GM19328 (cell line): ENCODE measurements at regions not wholly inside any gene's neighbourhood (a gene's known extent, or its start where the extent isn't known, plus 50 kb on each side); places are given as distances from the start of the nearest gene placed in this dataset.

Source experiments
- ATAC-seq: cut with Tn5 transposase; IDR thresholded peaks from one replicate; pipeline ENCODE4 v1.9.1; 2021; ENCODE audit warnings: mild to moderate bottlenecking, moderate library complexity; ENCODE audit not compliant: unreplicated experiment

DNA sequence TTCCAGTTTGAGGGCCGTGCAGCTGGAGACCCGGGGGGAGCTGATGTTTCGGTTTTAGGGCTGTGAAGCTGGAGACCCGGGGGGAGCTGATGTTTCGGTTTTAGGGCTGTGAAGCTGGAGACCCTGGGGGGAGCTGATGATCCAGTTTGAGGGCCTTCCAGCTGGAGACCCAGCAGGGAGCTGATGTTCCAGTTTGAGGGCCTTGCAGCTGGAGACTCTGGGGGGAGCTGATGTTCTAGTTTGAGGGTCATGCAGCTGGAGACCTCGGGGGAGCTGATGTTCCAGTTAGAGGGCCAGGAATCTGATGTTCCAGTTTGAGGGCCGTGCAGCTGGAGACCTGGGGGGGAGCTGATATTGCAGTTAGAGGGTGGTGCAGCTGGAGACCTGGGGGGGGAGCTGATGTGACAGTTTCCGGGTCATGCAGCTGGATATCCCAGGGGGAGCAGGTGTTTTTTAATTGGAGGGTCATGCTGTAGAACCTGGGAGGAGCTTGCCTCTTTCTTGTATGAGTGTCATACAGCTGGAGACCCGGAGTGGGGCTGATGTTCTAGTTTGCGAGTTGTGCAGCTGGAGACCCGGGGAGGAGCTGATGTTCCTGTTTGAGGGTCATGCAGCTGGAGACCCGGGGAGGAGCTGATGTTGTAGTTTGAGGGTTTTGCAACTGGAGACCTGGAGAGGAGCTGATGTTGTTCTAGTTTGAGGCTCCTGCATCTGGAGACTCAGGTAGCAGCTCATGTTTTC lies 153.2 kb downstream of the RTP5 start:
- ATAC-seq: no peak

DNA sequence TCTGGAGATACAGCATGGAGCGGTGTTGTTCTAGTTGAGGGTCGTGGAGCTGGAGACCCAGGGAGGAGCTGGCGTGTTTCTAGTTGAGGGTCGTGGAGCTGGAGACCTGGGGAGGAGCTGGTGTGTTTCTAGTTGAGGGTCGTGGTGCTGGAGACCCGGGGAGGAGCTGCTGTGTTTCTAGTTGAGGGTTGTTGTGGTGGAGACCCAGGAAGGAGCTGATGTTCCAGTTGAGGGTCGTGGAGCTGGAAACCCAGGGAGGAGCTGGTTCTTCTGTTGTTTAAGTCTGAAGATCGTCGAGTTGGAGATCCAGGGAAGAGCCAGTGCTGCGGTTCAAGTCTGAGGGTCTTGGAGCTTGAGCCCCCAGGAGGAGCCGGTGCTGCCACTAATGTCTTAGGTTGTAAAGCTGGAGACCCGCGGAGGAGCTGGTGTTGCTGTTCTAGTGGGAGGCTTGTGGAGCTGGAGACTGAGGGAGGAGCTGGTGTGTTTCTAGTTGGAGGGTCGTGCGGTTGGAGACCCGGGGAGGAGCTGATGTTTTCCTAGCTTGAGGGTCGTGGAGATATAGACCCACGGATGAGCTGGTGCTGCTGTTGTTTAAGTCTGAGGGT lies 155.3 kb downstream of the RTP5 start:
- ATAC-seq: no peak

DNA sequence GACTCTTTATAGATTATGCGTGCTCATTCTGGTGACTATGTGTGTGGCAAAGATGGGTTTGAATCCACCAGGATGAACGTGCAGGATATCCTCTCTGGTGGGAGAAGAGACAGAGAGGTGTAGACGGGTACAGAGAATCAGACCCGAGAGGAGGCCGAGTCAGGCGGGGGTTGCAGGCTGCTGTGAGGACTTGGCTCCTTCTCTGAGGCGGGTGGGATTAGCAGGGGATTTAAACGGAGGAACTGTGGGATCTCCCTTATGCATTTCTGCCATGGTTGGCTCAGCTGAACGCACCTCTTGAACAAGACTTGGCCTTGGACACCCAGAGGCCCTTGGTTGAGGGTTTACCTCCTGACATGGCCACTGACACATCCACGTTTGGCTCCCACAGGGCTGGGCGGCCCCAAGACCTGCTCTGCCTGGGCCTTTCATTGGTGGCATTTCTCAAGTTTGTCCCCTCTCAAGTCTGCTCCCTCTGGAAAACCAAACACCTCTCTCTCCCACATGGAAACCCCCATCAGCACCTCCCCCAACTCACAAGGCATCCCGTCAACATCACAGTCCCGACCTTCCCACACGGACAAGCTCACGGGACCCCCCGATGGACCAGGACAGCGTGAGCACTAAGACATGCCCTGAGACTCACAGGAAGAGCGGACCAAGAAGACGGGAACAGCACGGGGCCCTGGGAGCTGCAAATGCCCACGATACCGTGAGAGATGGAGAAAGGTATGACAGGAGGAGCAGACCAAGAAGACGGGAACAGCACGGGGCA lies 158.3 kb downstream of the RTP5 start:
- ATAC-seq: no peak

DNA sequence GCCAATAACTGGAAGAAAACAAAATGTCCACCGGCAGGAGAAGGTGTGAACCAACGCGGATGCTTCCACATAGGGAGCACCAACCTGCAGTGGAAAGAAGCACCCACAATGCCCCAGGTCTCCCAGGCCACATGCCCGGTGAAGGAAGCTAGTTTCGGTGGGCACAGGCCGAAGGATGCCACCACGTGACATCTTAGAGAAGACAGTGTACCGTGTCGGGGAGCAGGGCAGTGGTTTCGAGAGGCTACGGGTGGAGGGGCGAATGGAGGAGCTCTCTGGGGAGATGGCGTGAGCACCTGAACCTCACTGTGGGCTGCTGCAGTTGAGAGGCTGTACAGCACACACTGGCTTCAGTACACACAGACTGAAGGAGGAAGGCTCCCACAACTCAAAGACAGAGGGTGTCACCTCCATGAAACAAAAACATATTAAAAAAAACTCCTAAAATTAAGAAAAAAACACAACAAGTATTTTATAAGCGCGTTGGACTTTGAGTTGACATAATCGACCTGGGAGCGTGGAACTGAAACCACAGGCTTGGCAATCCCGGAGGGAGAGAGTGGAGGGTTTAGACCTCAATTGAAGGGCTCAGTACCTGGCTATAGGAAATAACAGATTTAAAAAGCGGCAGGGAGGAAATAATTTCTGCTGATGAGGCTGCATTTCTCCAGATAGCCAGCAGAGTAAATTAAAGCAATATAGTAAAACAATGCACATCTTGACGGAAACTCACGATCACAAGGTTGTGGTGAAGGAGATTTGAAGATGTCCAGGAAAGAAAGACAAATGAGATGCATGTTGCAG lies 160.1 kb downstream of the RTP5 start:
- no peak for ATAC-seq

DNA sequence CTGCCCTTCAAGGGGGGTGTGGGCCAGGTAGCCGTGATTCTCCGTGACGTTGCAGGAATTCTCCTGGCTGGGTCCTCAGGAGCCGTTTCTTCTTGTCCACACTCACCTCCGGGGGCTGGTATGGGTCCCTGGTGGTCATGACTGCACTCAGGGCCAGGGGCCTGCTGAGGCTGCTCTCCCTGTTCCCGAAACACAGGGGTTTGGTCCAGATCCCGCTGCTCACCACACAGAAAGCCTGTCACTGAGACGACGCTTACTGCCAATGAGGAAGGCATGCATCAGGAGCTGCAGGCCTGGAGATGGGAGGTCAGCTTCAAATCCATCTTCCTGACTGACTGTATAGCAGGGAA lies 160.7 kb downstream of the RTP5 start:
- no peak for ATAC-seq

DNA sequence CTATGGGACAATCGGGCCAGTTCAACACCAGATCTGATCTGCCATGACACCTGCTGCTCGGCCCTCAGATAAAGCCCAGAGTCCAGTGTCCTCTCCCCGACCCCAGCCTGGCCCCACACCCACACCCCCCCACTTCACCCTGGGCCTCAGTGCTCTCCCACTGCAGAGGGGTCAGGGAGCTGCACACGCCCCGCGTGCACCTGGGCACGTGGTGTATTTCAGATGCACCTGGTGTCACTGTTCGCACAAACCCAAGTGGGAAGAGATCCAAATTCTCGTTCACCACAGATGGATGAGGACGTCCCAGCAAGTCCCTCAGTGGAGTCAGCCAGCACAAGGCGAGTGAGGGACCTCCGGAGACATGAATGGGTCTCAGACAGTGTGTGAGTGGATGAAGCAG lies 161.3 kb downstream of the RTP5 start:
- ATAC-seq: no peak

DNA sequence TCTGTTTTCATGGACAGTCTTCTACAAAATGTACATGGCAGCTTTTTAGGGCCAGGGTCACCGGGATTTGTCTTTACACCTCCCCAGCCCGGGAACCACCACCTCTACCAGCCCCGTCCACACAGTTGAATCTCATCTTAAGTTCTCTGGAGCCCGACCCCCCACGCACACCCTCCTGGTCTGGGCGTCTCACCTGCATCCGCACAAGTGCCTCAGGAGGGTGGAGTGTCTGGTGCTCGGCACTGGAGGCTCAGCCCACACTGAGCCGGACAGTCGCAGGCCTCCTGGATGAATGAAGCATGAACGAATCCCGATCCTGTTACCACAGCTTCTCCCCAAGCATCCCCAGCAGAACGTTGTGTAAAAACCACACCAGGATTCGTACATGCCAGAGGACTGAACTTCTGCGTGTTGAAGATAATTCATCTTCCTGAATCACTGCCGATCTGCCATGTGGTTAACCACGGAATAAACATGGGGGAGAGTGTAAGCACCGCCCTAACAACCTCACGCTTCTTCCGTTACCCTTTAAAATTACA lies 162.0 kb downstream of the RTP5 start:
- no peak for ATAC-seq

DNA sequence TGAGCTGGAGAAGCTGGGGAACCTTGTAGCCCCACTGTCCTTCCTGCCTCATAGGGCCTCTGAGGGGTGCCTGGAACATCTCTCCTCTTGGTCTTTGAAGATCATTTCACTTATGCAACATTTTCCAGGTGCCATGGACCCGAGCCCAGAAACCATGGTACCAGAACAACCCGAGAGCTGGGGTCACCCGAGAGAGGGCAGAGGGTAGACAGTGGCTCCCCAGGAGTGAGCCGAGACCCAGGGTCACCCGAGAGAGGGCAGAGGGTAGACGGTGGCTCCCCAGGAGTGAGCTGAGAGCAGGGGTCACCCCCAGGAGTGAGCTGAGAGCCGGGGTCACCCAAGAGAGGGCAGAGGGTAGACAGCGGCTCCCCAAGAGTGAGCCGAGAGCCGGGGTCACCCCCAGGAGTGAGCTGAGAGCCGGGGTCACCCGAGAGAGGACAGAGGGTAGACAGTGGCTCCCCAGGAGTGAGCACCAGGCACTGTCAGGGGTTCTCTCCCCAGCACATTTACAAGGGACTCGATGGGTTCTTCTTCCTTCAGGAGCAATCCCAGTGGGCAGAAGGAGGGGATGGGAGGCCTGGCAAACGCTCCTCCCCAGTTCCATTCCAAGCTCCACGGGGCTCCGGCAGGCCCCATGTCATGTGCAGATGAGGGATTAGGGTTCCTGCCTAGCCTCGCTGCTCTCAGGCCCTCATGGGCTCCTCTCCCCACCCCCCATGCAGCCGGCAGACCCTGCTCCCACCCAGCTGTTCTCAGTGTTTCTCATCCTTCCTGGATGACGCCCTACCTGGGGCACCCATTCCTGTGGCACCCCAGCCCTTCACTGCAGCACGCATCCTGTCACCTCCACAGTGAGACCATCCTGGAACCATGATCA lies 163.5 kb downstream of the RTP5 start:
- no peak for ATAC-seq

DNA sequence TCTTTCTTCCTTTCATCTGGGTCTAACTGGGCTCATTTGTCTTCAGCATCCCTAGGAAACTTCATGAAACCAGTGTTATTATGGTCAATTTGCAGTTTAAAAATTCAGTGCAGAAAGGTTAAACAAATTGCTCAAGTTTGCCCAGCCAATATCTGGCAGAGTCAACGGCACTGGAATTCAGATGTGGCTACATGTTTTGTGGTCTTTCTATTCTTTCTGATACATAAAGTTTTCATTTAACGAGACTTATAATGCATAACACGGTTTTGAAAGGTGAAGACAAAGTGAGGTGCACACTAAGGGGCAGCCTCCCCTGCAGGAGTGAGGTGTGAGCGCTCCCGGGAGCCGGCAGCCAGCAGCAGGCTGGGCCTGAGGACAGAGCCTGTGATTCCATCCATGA lies 164.6 kb downstream of the RTP5 start:
- ATAC-seq: no peak

DNA sequence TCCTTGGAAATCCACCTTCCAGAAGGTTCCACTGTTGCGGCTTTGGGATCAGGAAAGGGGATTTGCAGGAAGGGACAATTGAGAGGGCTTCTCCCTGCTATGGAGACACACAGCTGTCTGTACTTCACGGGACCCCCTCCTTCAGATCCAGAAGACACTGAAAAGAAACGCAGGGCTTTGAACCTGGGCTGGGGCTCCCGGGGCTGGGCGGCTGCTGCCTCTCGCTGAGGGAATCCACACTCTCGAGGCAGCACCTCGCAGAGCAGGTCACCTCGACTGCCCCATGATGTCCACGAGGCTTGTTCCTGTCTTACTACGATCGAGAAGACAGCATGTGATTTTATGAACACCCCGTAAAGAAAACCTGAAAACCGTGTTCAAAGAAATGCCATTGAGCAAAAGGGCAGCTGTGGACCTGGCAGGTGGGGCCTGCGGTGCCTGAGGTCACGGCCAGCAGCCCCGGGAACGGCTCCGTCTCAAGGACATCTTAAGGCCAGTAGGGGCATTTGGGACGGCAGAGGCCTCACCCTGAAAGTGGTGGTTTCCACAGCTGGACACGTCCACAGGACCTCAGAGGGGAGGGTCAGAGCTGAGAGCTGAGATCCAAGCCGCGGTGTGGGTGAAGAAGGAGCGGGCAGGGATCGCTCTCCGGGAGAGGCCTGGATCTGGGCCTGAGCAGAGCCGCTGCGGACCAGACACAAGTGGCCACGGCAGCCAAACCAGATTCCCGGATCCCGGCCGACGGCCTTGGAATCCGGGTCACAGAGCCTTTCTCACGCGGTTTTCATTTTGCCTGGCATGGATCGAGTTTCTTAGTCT lies 165.7 kb downstream of the RTP5 start:
- ATAC-seq: no peak

DNA sequence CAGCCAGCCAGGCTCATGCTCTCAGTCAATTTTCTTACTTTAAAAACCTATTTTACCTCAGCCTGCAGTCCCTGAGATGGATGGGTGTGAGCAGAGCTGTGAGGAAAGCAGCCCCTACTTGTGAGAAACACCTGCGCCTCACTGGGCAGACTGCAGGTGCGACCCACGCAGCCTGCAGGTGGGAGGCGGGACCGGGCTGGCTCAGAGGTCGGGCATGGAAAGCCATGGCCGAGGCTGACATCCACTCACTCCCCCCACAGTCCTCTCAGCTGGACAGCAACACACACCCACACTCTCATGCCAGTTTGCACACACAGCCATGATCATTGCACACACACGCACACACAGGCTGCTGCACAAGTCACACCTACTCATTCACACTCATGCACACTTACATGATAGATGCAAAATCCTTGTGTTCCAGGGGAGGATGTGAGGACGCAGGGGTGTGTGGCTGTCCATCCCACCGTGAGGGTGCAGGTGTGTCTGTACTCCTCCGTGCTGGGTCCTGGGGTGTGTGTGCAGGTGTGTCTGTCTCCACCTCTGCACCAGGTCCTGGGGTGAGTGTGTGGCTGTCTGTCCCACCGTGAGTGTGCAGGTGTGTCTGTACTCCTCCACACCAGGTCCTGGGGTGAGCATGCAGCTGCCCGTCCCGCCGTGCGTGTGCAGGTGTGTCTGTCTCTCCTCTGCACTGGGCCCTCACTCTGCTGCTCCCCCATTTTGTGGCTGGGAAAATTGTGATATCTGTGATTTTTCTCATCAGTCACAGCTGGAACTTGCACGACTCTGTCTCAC lies 166.5 kb downstream of the RTP5 start:
- no peak for ATAC-seq

DNA sequence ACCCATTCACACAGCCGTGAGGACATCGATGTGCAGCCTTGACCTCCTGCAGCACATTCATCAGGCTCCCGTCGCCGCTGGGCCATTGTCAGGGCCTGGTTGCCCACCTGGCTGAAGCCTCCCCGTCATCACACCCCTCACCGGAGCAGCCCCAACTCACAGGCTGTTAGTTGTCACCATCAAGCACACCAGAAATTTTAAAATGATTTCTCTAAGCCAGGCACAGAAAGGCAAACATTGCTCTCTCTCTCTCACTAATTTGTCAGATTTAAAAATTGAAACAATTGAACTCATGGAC lies 167.1 kb downstream of the RTP5 start:
- ATAC-seq: no peak

DNA sequence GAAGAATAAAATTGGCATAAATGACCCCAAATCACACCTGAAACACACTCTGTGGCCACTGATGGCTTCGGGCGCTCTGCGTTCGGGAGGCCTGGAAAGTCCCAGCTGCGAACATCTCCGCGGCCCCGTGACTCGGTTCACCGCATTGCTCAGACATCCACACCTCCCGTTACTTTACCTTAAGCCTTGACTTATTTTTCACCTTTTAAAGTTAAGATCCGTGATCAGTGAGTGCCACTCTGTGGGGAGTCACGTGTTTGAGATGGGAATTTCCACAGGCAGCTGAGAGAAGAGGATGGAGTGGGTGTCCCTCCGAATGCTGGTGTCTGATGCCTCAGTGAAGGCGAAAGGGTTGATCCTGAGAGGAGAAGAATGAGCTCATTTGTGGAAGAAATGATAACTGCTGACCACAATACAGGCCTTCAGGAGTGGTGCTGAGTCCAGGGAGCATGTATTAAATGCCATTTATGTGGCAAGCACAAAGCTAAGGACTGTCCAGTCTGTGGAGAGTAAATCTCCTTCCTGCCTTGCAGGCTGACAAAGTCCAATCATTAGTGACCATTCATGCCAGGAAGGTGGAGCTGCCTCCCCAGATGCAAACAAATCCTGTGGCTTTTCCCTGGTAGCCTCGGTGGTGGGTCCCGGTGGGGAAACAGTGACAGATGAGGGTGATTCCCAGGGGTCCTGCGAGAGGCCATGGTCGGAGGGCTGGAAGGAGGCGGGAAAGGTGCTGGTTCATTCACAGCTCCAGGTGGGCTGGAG lies 168.8 kb downstream of the RTP5 start:
- ATAC-seq: no peak

DNA sequence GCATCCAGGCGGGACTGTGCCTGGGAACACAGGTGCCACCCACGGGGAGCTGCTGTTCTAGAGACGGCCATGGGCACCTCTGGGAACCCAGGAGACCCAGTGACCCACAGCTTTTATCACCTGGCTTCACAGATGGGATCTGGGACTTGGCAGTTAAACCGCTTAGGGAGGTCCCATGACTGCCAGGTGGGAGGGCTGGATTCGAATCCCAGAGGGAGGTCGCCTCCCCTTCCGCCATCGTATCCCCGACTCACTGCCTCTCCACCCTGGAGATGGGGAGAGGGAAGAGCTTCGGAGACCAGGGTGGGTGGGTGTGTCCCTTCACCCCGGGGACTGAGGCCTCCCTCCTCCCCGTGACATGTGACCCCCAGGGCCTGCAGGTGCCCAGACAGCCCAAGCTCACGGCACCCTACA lies 169.4 kb downstream of the RTP5 start:
- no peak for ATAC-seq

DNA sequence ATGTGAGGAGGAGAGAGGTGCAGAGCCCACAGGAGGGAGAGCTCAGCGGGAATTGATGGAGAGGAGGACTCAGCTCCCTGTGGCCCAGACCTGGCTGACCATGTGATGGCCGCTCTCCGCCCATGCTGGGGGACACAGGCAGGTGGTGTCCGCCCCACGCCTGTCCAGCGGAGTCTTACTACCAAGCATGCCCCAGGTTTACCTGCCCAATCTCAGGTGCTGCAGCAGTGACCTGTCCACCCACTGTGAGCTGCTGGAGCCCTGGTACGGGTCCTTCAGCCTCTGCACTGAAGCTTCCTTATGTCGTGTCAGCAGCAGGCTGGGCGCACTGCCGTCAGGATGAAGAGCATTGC lies 170.8 kb downstream of the RTP5 start:
- ATAC-seq: no peak

DNA sequence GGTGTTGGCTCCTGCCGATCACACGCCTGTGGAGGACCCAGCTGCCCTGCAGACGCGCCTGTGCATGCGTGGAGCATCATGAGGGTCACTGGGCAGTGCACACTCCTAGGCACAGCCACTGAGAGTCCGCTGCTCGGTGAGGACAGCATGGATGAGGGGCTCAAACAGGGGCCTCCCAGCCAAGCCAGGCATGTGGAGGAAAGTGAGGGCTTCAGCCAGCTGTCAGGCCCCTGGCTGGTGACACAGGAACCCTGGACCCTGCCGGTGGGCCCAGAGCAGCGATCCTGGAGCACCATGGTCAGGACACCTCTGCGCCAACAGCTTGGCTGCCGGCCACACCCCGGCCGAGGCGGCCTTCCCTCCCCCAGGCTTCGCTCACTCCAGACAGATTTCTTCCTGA lies 171.2 kb downstream of the RTP5 start:
- no peak for ATAC-seq

DNA sequence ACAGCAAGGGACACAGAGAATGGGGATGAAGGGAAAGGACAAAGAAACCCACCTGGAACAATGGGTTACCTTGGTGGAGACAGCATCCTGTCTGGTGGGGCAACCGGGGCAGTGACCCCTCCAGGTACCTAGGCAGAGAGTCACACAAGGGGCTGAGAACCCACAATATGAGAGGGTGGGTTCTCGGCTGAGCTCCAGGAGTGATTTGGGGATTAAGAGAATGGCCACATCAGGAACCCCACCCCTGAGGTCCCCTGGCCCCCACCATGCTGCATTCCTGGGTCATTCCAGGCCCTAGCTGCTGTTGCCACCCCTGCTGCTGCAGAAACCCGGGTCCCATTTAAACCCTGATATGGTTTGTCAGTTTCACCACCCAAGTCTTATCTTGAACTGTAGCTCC lies 172.3 kb downstream of the RTP5 start:
- ATAC-seq: no peak
